ENCODE measurements at regions not wholly inside any gene's neighbourhood (a gene's known extent, or its start where the extent isn't known, plus 50 kb on each side); places are given as distances from the start of the nearest gene placed in this dataset.

DNA sequence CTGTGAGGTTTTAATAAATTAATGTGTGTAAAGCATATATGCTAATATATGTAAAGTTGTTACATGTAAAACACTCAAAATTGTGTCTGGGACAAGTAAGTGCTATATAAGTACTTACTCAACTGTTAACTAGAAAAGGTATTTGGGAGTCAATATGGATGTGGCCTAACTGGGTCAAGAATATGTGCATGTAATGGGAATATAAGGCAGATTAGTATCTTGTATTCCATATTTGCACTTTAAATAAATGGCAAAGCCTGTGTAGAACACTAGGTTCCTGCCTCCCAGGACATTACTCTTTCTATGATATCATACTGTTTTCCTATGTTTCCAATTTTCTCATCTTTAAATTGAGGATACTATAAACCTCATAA, 270.6 kb downstream of the FBXO8 start:
- DNase-seq = no peak
- Histone ChIP-seq H3K9me3 (no peaks in the 10 kb centered on the region), H3K4me1 (no peaks in the 10 kb centered on the region), H3K36me3 (ENCODE audit: insufficient read depth in 1 of 2, low read depth in 1 of 2) (no peaks in the 10 kb centered on the region), H3K27ac (no peak overlapping the region), H3K27me3 (ENCODE audit: insufficient read depth in 3 of 3, low read length in 2 of 3) (no peaks in the 10 kb centered on the region), H3K4me3 (no peak overlapping the region)
- no peak for ATAC-seq
- TF ChIP-seq, protein P1, sequence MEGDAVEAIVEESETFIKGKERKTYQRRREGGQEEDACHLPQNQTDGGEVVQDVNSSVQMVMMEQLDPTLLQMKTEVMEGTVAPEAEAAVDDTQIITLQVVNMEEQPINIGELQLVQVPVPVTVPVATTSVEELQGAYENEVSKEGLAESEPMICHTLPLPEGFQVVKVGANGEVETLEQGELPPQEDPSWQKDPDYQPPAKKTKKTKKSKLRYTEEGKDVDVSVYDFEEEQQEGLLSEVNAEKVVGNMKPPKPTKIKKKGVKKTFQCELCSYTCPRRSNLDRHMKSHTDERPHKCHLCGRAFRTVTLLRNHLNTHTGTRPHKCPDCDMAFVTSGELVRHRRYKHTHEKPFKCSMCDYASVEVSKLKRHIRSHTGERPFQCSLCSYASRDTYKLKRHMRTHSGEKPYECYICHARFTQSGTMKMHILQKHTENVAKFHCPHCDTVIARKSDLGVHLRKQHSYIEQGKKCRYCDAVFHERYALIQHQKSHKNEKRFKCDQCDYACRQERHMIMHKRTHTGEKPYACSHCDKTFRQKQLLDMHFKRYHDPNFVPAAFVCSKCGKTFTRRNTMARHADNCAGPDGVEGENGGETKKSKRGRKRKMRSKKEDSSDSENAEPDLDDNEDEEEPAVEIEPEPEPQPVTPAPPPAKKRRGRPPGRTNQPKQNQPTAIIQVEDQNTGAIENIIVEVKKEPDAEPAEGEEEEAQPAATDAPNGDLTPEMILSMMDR (IDR thresholded peaks at IDR 0.05) = no peak
- intact Hi-C loops (cut with DNase I) = no loop called here

DNA sequence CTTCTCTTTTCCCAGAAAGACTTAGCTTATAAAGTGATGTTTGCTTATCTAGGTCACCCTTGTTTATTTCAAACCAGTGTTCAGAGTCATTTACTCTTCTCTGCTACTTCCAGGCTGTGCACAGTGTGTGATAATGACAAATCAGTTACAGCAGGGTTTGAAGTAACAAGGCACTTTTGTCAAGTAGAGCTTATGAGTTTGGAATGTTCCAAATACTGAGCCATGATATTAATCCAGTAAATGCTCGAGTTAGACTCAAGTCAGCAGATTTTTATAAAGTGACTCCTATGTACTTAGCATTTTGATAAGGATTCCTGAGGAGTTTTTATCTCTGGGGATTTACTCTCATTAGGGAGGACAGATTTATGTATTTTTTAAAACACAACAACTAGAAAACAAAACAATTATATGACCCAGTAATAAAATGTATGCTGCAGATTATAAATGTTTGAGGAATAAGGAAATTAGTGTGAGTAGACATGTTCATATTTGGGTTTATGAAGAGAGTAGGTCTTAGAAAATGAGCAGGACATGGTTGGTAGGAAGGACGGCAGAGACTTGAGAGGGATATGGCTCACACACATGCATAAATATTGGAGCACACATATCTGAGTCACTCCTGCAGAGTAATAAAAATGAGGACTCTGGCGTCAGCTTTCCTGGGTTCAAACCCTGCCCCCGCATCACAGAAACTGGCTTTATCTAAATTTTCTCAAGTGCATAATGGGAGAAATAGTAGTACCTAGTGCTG, 271.2 kb downstream of the FBXO8 start:
- no peaks in the 10 kb centered on the region for H3K4me1 ChIP-seq
- H3K36me3 ChIP-seq (ENCODE audit: insufficient read depth in 1 of 2, low read depth in 1 of 2) = no peaks in the 10 kb centered on the region
- no peak overlapping the region for H3K4me3 ChIP-seq
- no peaks in the 10 kb centered on the region for H3K9me3 ChIP-seq
- TF ChIP-seq, protein P1 (IDR thresholded peaks at IDR 0.05) = no peak
- ATAC-seq = no peak
- no peak for DNase-seq
- no peak overlapping the region for H3K27ac ChIP-seq
- 61 to 70% (median 66%) methylated on average over 4 of the region's 4 CpGs for WGBS, 3 donors
- intact Hi-C loops (cut with DNase I) = no loop called here
- H3K27me3 ChIP-seq (ENCODE audit: insufficient read depth in 3 of 3, low read length in 2 of 3) = no peaks in the 10 kb centered on the region

DNA sequence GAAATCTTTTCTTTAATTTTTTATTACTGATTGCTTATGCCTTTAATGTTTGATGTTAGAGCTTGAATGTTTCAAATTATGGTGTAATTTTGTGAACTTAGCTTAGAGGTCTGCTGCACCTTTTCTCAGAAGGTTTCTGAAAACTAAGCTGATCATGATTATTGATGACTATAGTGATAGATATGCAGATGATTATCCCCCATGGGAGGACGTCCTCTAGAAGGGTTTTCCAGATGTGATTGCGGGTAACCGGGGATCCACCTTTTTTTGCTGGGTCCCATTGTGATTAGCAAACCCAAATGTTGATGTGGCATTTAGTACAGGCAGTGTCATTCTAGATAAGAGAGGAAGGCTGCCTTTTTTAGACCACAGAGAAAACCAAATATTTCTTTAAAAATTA, 272.9 kb downstream of the FBXO8 start:
- H3K27ac ChIP-seq = no peak overlapping the region
- no peak for ATAC-seq
- no peaks in the 10 kb centered on the region for H3K4me1 ChIP-seq
- H3K9me3 ChIP-seq = no peaks in the 10 kb centered on the region
- no peaks in the 10 kb centered on the region for H3K27me3 ChIP-seq (ENCODE audit: insufficient read depth in 3 of 3, low read length in 2 of 3)
- H3K4me3 ChIP-seq = no peak overlapping the region
- no peaks in the 10 kb centered on the region for H3K36me3 ChIP-seq (ENCODE audit: insufficient read depth in 1 of 2, low read depth in 1 of 2)
- TF ChIP-seq, protein P1 (IDR thresholded peaks at IDR 0.05) = no peak
- no peak for DNase-seq
- WGBS, 3 donors = 63 to 74% (median 70%) methylated on average over 3 of the region's 3 CpGs
- intact Hi-C loops (cut with DNase I) = no loop called here

DNA sequence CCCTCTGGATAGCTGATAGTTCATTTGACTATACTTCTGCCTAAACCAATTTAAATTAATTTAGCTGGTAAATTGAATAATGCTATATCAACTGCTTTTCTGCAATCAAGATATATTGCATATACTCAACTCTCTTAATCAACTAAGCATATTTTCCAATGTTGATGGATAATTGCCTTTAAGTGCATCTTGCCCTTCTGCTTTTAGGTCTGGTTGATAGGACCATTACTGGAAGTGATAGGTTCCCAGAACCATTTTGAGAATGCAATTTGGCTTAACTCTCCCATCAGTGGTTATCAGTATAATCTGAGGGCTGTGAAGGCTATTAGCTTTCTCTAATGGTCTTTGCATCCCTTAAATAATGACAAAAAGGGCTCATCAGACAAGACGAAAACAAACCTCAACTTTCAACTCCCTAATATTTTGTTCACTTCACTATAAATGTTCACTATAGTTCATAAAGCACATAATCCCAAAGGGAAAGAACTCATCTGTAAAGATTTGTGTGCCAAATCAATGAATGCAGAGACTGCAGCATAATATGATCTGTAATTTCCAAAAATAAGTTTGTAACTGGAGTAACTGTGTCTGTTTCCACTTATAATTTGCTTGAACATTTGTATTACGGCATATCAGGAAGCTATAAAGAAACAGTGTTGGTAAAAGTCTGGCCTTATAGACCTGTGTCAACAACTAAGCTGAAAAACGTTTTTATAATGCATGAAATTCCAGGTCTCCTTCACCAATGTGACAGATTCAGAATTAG, 273.6 kb downstream of the FBXO8 start:
- Histone ChIP-seq H3K9me3 (no peaks in the 10 kb centered on the region), H3K36me3 (ENCODE audit: insufficient read depth in 1 of 2, low read depth in 1 of 2) (no peaks in the 10 kb centered on the region), H3K27ac (no peak overlapping the region), H3K4me3 (no peak overlapping the region), H3K27me3 (ENCODE audit: insufficient read depth in 3 of 3, low read length in 2 of 3) (no peaks in the 10 kb centered on the region), H3K4me1 (no peaks in the 10 kb centered on the region)
- intact Hi-C loops (cut with DNase I) = no loop called here
- DNase-seq (no peak), ATAC-seq (no peak)
- 26 to 31% (median 28%) methylated on average over 3 of the region's 3 CpGs for WGBS, 3 donors
- TF ChIP-seq, protein P1 (IDR thresholded peaks at IDR 0.05) = no peak

Measured in psoas muscle (tissue), 7 donors.